ENCODE measurements at regions not wholly inside any gene's neighbourhood (a gene's known extent, or its start where the extent isn't known, plus 50 kb on each side); places are given as distances from the start of the nearest gene placed in this dataset.

DNA sequence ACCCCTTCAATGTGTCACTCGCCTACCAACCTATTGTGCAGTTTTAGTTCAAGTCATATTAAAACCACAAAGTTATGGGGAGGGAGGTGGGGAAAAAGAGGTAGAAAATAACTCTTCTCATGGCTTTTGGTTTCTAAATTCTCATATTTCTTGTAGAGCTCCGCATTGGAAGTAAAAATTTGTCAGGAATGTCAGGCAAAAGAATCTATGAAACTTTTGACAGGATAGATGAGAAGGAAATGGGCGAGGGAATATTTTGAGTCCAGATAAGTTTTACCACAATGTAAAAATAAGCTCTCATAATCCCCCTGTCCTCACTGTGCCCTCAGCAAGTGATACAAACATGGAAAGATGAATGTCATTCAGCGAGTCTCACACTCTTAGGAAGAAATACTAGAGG lies 270.4 kb downstream of the DLEU7 start:
- no peak for DNase-seq (ENCODE audit: low read depth, low spot score)

DNA sequence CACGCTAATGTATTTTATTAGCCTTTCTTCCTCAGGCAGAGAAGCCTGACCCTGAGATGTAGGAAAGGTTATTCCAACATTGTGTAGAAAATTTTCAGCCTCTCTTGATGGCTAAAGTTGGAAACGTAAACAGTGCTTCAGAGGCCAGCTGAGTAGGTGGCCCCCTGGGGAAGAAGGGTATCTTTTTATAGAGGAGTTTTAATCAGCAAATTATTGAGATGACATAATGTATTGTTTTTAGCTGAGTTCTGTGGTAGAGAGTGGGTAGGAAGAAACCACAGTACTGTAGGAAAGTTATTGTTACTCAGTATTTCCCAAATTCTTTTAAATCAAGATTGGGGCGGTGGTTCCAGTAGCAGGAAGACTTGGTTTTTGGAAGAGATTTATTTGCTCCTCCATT lies 268.8 kb downstream of the DLEU7 start:
- DNase-seq (ENCODE audit: low read depth, low spot score), result peak; percentile 58

- no peak for DNase-seq (ENCODE audit: low read depth, low spot score)
These were observed 268.4 kb downstream of the DLEU7 start for GRCh38 chr13:50575138-50575537.

DNA sequence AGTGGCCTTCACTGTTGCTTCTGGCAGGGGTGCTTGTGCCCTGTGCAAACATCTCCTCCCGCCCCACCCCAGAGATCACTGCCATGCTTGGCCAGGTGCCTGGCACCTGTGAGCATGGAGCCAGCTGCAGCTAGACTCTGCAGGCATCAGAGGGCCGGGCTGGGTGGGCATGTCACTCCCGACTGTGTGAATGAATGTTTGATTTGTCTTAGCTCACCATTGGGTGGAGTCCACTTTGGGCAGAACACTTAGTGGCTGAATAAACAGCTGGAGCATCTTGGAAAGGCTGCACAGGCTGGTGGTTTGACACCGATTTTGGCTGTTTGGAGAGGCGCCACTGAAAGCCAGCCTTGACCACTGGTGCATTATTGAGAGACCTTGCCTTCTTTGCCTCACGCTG lies 267.3 kb downstream of the DLEU7 start:
- DNase-seq (ENCODE audit: low read depth, low spot score), result no peak

GRCh38 chr13:50577806-50578205 lies 265.7 kb downstream of the DLEU7 start:
- DNase-seq (ENCODE audit: low read depth, low spot score), result no peak

DNA sequence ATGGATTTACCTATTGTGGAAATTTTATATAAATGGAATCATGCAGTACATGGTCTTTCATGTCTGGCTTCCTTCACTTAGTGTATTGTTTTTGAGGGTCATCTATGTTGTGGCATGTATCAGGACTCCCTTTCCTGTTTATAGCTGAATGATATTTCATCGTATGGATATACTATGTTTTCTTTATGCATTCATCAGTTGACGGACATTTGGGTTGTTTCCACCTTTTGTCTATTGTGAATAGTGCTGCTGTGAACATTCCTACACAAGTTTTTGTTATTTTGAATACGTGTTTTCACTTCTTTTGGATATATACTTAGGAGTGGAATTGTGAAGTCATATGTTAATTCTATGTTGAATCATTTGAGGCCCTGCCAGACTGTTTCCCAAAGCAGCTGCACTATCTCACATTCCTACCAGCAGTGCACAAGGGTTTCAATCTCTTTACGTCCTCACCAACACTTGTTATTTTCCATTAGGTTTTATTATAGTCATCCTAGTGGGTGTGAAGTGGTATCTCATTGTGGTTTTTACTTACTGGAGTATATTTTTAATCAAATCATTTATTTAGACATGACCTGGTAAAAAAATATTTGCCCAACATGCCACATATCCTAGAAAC lies 262.7 kb downstream of the DLEU7 start:
- peak; percentile 82 for DNase-seq (ENCODE audit: low read depth, low spot score)

DNA sequence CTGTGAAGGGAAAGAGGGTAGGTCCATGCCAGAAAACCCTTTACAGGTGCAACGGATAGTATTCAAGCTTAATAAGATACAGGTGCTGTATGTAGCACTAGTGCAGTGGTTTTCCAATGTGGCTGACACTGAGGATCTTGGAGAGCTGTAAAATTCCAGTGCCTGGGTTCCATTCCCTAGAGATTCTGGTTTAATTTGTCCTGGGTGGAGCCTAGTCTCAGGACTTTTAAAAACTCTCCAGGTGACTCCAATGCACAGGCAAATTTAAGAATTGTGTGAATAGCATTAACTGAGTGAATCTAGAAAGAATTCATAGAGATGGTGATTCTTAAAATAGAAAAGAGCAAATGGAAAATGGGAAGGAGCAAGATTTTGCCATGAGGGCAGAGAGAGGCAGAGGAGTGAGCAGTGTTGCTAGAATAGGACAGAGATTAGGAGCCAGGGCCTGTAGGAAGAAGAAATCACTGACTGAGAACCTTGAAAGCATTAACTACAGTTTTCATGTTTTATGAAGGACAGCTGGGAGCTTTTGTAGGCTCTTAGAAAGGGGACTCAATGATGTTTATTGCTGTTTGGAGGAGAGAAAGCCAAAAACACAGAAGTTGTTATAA lies 261.8 kb downstream of the DLEU7 start:
- no peak for DNase-seq (ENCODE audit: low read depth, low spot score)

- no peak for DNase-seq (ENCODE audit: low read depth, low spot score)
These were observed 258.5 kb downstream of the DLEU7 start for GRCh38 chr13:50584856-50585580.

DNA sequence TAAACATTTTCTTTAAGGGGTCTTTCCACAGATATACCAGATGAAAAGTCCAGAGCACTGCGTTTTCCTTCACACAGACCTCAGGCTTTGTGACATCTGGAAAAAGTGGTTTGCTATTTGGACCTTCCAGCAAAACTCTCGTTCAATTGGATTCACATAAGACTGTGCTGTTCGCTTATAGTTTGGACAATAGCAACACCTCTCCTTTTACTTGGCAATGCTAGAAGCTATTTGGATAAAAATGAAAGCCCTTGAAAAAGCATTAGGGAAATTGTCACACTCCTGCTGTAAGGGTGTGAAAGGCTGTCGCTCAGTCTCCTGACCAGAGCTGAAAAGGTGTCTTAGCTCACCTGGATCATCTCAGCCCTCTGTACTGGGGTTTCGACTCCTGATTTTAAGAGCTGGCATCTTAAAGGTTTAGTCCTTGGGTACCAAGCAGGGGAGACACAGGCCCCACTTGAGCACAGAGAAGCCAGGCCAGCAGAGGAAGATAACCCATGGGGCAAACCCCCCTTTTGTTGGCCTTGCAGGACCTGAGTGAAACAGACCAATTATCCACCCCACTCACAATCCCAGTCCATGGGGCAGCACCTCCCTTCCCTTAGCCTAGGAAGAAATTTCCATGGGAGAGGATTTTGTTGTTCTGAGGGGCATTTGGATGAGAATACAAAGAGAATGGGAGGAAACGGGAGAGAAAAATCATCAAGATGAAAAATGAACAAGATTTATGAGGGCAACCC lies 257.6 kb downstream of the DLEU7 start:
- DNase-seq (ENCODE audit: low read depth, low spot score), result no peak

DNA sequence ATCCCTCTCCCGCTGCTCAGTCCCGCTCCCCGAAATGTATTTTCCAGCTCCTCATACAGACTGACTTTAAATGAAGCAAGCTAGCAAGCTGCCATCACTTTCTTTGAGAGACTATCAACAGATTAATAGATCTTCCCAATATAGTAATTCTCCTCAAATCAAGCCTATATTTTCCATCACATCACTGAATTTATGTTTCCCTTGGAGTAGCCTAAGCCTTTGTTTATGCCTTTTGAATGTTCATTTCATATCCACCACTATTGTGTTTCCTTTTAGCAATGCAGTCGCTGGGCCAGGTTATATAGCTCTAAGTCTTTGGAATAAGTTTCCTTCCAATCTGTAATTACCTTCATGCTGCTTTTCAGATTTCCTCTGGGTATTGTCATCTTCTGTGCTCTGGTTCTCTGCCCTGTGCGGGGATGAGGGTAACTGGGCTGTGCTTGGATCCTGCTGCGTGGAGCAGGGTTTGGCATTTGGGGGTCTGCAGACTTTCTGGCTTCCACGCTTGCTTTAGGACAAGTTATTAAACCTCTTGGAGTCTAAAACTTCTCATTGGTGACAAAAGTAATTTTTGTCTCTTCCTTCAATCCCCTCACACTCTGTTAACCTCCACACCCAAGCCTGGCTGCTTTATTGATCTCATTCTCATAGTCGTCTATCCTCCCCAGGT lies 256.9 kb downstream of the DLEU7 start:
- no peak for DNase-seq (ENCODE audit: low read depth, low spot score)

- DNase-seq (ENCODE audit: low read depth, low spot score), result no peak
These were observed 256.4 kb downstream of the DLEU7 start for GRCh38 chr13:50587115-50587514.

- no peak for DNase-seq (ENCODE audit: low read depth, low spot score)
These were observed 255.7 kb downstream of the DLEU7 start for GRCh38 chr13:50587645-50588373.

GRCh38 chr13:50588491-50589130 lies 254.9 kb downstream of the DLEU7 start:
- DNase-seq (ENCODE audit: low read depth, low spot score), result peak; percentile 32

DNA sequence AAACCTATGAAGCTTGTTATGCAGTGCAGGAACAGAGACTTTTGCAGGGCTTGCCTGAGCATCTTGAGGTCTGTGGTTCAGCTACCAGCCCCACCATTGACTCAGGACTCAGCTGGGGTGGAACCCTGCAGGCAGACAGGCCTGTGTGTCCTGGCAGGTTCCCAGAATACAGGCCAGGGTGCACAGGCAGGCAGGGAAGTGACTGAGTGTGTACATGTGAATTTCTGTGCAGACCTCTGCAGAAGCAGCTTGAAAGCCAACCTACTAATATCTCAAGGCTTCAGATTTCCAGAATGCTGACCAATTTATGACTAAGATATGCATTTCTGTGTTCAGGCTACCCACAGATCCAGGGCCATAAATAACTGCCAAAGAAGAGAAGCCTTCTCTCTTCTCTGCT lies 254.4 kb downstream of the DLEU7 start:
- peak; percentile 89 for DNase-seq (ENCODE audit: low read depth, low spot score)

- DNase-seq (ENCODE audit: low read depth, low spot score), result peak; percentile 80
These were observed 253.8 kb downstream of the DLEU7 start for GRCh38 chr13:50589651-50590054.

GRCh38 chr13:50592412-50593155 lies 250.9 kb downstream of the DLEU7 start:
- peak; percentile 70 for DNase-seq (ENCODE audit: low read depth, low spot score)

GRCh38 chr13:50593207-50593606 lies 250.3 kb downstream of the DLEU7 start:
- DNase-seq (ENCODE audit: low read depth, low spot score), result no peak

- DNase-seq (ENCODE audit: low read depth, low spot score), result no peak
These were observed 249.0 kb downstream of the DLEU7 start for GRCh38 chr13:50594276-50595051.

GRCh38 chr13:50595196-50595595 lies 248.3 kb downstream of the DLEU7 start:
- no peak for DNase-seq (ENCODE audit: low read depth, low spot score)

All from astrocyte of the hippocampus (primary cell).